NCI-H526 (cell line): ENCODE measurements at regions not wholly inside any gene's neighbourhood (a gene's known extent, or its start where the extent isn't known, plus 50 kb on each side); places are given as distances from the start of the nearest gene placed in this dataset.
A peak's percentile ranks its signal among the peaks of the same experiment; 100 is the strongest.
"Not testable (repeated sequence)": the region's sequence is repeated elsewhere in the genome, so short reads cannot be mapped to it uniquely, and the experiment has no call there.

Experiments
- DNase-seq, 2 experiments: peaks; one replicate each; lab custom pipeline; 2025; lab: John Stamatoyannopoulos, UW

GRCh38 chr17:63293323-63294075 lies 152.6 kb downstream of the CYB561 start:
- DNase-seq, result peak; percentile 35 to 73

GRCh38 chr17:63294776-63295175 lies 151.3 kb downstream of the CYB561 start:
- DNase-seq, result no peak

- DNase-seq, result no peak
Measured at GRCh38 chr17:63295288-63295687, 150.8 kb downstream of the CYB561 start.

GRCh38 chr17:63295839-63296590 lies 150.1 kb downstream of the CYB561 start:
- DNase-seq, result no peak

- DNase-seq, result not testable (repeated sequence)
Measured at GRCh38 chr17:63298916-63299315, 147.2 kb downstream of the CYB561 start.

GRCh38 chr17:63304704-63305261 lies 141.3 kb downstream of the CYB561 start:
- DNase-seq, result no peak

- no peak for DNase-seq
Measured at GRCh38 chr17:63305857-63306256, 140.2 kb downstream of the CYB561 start.

GRCh38 chr17:63306855-63307254 lies 139.3 kb downstream of the CYB561 start:
- no peak for DNase-seq

- no peak for DNase-seq
Measured at GRCh38 chr17:63308272-63308671, 137.8 kb downstream of the CYB561 start.

- no peak for DNase-seq
Measured at GRCh38 chr17:63309021-63309420, 137.1 kb downstream of the CYB561 start.

- no peak for DNase-seq
Measured at GRCh38 chr17:63311416-63311937, 134.6 kb downstream of the CYB561 start.

GRCh38 chr17:63314761-63315160 lies 131.3 kb downstream of the CYB561 start:
- DNase-seq, result peak; percentile 58 to 80

- no peak for DNase-seq
Measured at GRCh38 chr17:63316100-63316499, 130.0 kb downstream of the CYB561 start.

- DNase-seq, result no peak
Measured at GRCh38 chr17:63317166-63317840, 128.8 kb downstream of the CYB561 start.

GRCh38 chr17:63325808-63326207 lies 120.3 kb downstream of the CYB561 start:
- DNase-seq, result no peak

GRCh38 chr17:63329876-63330275 lies 116.2 kb downstream of the CYB561 start:
- DNase-seq, result no peak

GRCh38 chr17:63331301-63332061 lies 114.6 kb downstream of the CYB561 start:
- no peak for DNase-seq

GRCh38 chr17:63332286-63332685 lies 113.8 kb downstream of the CYB561 start:
- no peak for DNase-seq

- DNase-seq, result no peak
Measured at GRCh38 chr17:63333869-63334268, 112.2 kb downstream of the CYB561 start.

GRCh38 chr17:63335831-63336230 lies 110.3 kb downstream of the CYB561 start:
- DNase-seq, result no peak

GRCh38 chr17:63337579-63337978 lies 108.5 kb downstream of the CYB561 start:
- DNase-seq, result no peak
